GM06990 (cell line): ENCODE measurements at regions not wholly inside any gene's neighbourhood (a gene's known extent, or its start where the extent isn't known, plus 50 kb on each side); places are given as distances from the start of the nearest gene placed in this dataset.
A peak's percentile ranks its signal among the peaks of the same experiment; 100 is the strongest.
"Not testable (repeated sequence)": the region's sequence is repeated elsewhere in the genome, so short reads cannot be mapped to it uniquely, and the experiment has no call there.

Source experiments
- DNase-seq: peaks from one replicate; pipeline ENCODE4 v3.0.0-alpha.2; 2011; ENCODE audit not compliant: insufficient read length; ENCODE audit errors: extremely low read depth
- H3K27me3 ChIP-seq: replicated peaks from 2 replicates; pipeline ENCODE4 v1.6.0; 2011; ENCODE audit warnings: low read length; ENCODE audit not compliant: control insufficient read depth, insufficient read depth
- H3K36me3 ChIP-seq: 2 replicates; pipeline ENCODE4 v1.5.1; 2011; ENCODE audit warnings: low read length; ENCODE audit not compliant: control insufficient read depth, insufficient read depth
- H3K4me3 ChIP-seq: replicated peaks from 2 replicates; pipeline ENCODE4 v1.5.1; 2011; ENCODE audit warnings: low read depth, mild to moderate bottlenecking, control low read depth, low read length
- CTCF ChIP-seq: IDR thresholded peaks from 2 replicates; pipeline ENCODE4 v1.5.1; 2011; ENCODE audit warnings: low read length, control low read depth, mild to moderate bottlenecking, inconsistent platforms; ENCODE audit not compliant: insufficient read depth, poor library complexity, severe bottlenecking

GRCh38 chr7:112540839-112541577 lies 60.2 kb downstream of the LSMEM1 start:
- DNase-seq: no peak
- Histone ChIP-seq H3K4me3 (no peak overlapping the region), H3K27me3 (no peaks in the 10 kb centered on the region), H3K36me3 (no peaks in the 10 kb centered on the region)
- TF ChIP-seq CTCF: no peak

GRCh38 chr7:112546723-112547513 lies 66.1 kb downstream of the LSMEM1 start:
- no peak for DNase-seq
- H3K36me3 ChIP-seq: no peaks in the 10 kb centered on the region
- H3K27me3 ChIP-seq: no peaks in the 10 kb centered on the region
- TF ChIP-seq CTCF: peak; percentile 10
- H3K4me3 ChIP-seq: no peak overlapping the region

DNA sequence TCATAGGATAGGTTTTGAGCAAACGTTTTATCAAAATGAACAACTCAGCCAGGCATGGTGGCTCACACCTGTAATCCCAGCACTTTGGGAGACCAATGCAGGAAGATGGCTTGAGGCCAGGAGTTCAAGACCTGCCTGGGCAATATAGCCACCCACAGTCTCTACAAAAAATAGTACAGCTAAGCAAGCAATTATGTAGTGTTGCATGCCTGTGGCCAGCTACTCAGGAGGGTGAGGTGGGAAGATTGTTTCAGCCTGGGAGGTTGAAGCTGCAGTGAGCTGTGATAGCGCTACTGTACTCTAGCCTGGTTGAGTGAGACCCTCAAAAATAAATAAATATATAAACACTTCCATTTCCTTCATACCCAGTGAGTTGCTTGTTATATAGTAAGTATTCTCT lies 67.1 kb downstream of the LSMEM1 start:
- Histone ChIP-seq H3K27me3 (no peaks in the 10 kb centered on the region), H3K4me3 (no peak overlapping the region), H3K36me3 (no peaks in the 10 kb centered on the region)
- no peak for TF ChIP-seq CTCF
- DNase-seq: no peak

DNA sequence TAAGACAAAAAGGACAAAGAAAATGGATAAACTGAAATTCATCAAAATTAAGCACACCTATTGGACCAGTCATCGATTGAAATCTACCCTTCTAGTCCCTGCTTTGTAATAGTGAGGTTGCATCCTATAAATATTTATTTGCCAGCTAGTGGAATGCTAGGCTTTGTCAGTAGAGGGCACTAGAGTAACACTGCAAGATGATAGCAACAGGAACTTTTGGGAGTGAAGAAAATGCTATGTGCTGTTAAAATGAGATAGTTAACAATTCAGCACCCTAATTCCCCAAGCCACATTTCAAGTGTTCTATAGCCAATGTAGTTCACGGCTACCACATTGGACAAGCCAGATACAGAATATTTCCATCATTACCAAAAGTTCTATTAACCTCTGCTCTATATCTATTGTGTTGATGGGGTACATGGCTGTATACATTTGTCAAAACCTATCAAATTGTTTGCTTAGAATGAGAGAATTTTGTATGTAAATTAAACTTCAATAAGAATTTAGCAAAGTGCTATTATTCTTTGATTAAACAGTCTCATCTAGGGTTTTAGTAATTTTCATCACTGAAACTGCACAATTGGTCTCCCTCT lies 69.8 kb downstream of the LSMEM1 start:
- no peaks in the 10 kb centered on the region for H3K27me3 ChIP-seq
- no peaks in the 10 kb centered on the region for H3K36me3 ChIP-seq
- no peak overlapping the region for H3K4me3 ChIP-seq
- peak; percentile 16 for DNase-seq
- TF ChIP-seq CTCF: peak; percentile 90

DNA sequence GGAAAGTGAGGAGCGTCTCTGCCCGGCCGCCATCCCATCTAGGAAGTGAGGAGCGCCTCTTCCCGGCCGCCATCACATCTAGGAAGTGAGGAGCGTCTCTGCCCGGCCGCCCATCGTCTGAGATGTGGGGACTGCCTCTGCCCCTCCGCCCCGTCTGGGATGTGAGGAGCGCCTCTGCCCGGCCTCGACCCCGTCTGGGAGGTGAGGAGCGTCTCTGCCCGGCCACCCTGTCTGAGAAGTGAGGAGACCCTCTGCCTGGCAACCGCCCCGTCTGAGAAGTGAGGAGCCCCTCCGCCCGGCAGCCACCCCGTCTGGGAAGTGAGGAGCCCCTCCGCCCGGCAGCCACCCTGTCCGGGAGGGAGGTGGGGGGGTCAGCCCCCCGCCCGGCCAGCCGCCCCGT lies 70.7 kb downstream of the LSMEM1 start:
- not testable (repeated sequence) for H3K4me3 ChIP-seq

GRCh38 chr7:112554591-112554990 lies 73.8 kb downstream of the LSMEM1 start:
- no peak for DNase-seq
- no peak for TF ChIP-seq CTCF

More for the DNA sequence above, 70.7 kb downstream of the LSMEM1 start:
- DNase-seq, H3K27me3 ChIP-seq, H3K36me3 ChIP-seq: not testable (repeated sequence)

More at GRCh38 chr7:112554591-112554990, 73.8 kb downstream of the LSMEM1 start:
- no peak overlapping the region for H3K4me3 ChIP-seq
- no peaks in the 10 kb centered on the region for H3K27me3 ChIP-seq
- no peaks in the 10 kb centered on the region for H3K36me3 ChIP-seq
